HCT116 (cell line): ENCODE measurements at regions not wholly inside any gene's neighbourhood (a gene's known extent, or its start where the extent isn't known, plus 50 kb on each side); places are given as distances from the start of the nearest gene placed in this dataset.

Experiments
- ATAC-seq: fragments of 200-7000 bp; cut with Tn5 transposase; 2 replicates; pipeline ENCODE4 v1.9.1; 2020; ENCODE audit warnings: mild to moderate bottlenecking, moderate library complexity
- BruUV-seq: library from RNA; stranded (reverse); fragments of 400-500 nt; replicated peaks from 2 replicates; lab custom pipeline; 2021; lab: Mats Ljungman, UMichigan
- CTCF ChIA-PET: fragments of 300-600 bp; sonication (Branson Sonifier 250); formaldehyde crosslinking; loops from one replicate; lab custom pipeline; 2021; ENCODE audit warnings: antibody characterized with exemption; lab: Charles Lee
- POLR2A ChIA-PET: fragments of 300-600, 350-600 bp; sonication (Branson Sonifier 250); formaldehyde crosslinking; loops from one replicate; lab custom pipeline; 2021; ENCODE audit warnings: antibody characterized with exemption; lab: Charles Lee
- RAD21 ChIA-PET, 2 experiments: fragments of 300-600 bp; sonication (Branson Sonifier 250); formaldehyde crosslinking; loops; one replicate each; lab custom pipeline; 2023; ENCODE audit warnings: low total read pairs in 2 of 2; ENCODE audit not compliant: uncharacterized antibody in 2 of 2, unreplicated experiment in 2 of 2, low non-redundant PET in 1 of 2; lab: Charles Lee
- DNase-seq: peaks from one replicate; pipeline ENCODE4 v3.0.0-alpha.2; 2010; ENCODE audit warnings: low read depth, low spot score
- H2AFZ ChIP-seq: fragments of 200-600 bp; shearing (Covaris generic), sonication (generic); 2 replicates; pipeline ENCODE4 v1.6.1; 2017; ENCODE audit warnings: low read depth, mixed run types, mixed read lengths, antibody characterized with exemption, low read length; ENCODE audit not compliant: poor library complexity, severe bottlenecking
- H3K27ac ChIP-seq: 2 replicates; pipeline ENCODE4 v1.5.1; 2012; ENCODE audit warnings: low read depth, low read length
- H3K27me3 ChIP-seq: fragments of 200-600 bp; sonication (generic); 2 replicates; pipeline ENCODE4 v1.6.1; 2016; ENCODE audit warnings: mixed run types, low read length, mixed read lengths; ENCODE audit not compliant: insufficient read depth
- H3K36me3 ChIP-seq, 2 experiments: fragments of 200-500 bp in 1 of 2; fragments of 200-600 bp in 1 of 2; sonication (Bioruptor generic) in 1 of 2; sonication (generic) in 1 of 2; 2 replicates each; pipeline versions ENCODE4 v1.5.1 to v1.6.1; 2014 to 2016; ENCODE audit warnings: low read length in 2 of 2, inconsistent platforms in 1 of 2, mixed read lengths in 1 of 2, mixed run types in 1 of 2; ENCODE audit not compliant: insufficient read depth in 2 of 2, control insufficient read depth in 1 of 2
- H3K4me1 ChIP-seq, 2 experiments: fragments of 200-600 bp in 1 of 2; sonication (generic) in 1 of 2; 2 replicates each; pipeline versions ENCODE4 v1.5.1 to v1.6.1; 2012 to 2017; ENCODE audit warnings: low read length in 2 of 2, inconsistent platforms in 1 of 2, mild to moderate bottlenecking in 1 of 2, mixed read lengths in 1 of 2, mixed run types in 1 of 2, moderate library complexity in 1 of 2; ENCODE audit not compliant: insufficient read depth in 2 of 2, control insufficient read depth in 1 of 2
- H3K4me2 ChIP-seq: fragments of 200-600 bp; sonication (generic); 2 replicates; pipeline ENCODE4 v1.6.1; 2017; ENCODE audit warnings: mixed run types, low read length, mixed read lengths
- H3K4me3 ChIP-seq, 2 experiments: fragments of 200-600 bp in 1 of 2; sonication (generic) in 1 of 2; replicated peaks in 1 of 2; 2 replicates each; pipeline ENCODE4 v1.5.1; 2011 to 2016; ENCODE audit warnings: low read length in 2 of 2, control low read depth in 1 of 2, low read depth in 1 of 2, mild to moderate bottlenecking in 1 of 2, mixed read lengths in 1 of 2, mixed run types in 1 of 2
- H3K79me2 ChIP-seq: fragments of 200-600 bp; sonication (generic); 2 replicates; pipeline ENCODE4 v1.6.1; 2017; ENCODE audit warnings: mild to moderate bottlenecking, mixed run types, low read length, moderate library complexity, mixed read lengths; ENCODE audit not compliant: insufficient read depth
- H3K9ac ChIP-seq: fragments of 200-600 bp; sonication (generic); 2 replicates; pipeline ENCODE4 v1.6.1; 2016; ENCODE audit warnings: low read length, mixed read lengths
- H3K9me2 ChIP-seq: fragments of 200-600 bp; sonication (generic), shearing (Covaris generic); 2 replicates; pipeline ENCODE4 v1.6.1; 2017; ENCODE audit warnings: mixed run types, mild to moderate bottlenecking, moderate library complexity; ENCODE audit not compliant: insufficient read depth
- H3K9me3 ChIP-seq, 2 experiments: fragments of 200-500 bp in 1 of 2; fragments of 200-600 bp in 1 of 2; sonication (Bioruptor generic) in 1 of 2; sonication (generic) in 1 of 2; 2 replicates each; pipeline ENCODE4 v1.6.1; 2014 to 2017; ENCODE audit warnings: low read length in 2 of 2, mixed read lengths in 2 of 2, inconsistent platforms in 1 of 2, low read depth in 1 of 2, mild to moderate bottlenecking in 1 of 2, mixed run types in 1 of 2, moderate library complexity in 1 of 2; ENCODE audit not compliant: control insufficient read depth in 1 of 2, insufficient read depth in 1 of 2
- H4K20me1 ChIP-seq: fragments of 200-600 bp; sonication (generic), shearing (Covaris generic); 2 replicates; pipeline ENCODE4 v1.6.1; 2017; ENCODE audit warnings: mixed run types, mild to moderate bottlenecking, moderate library complexity; ENCODE audit not compliant: insufficient read depth
- EGR1 ChIP-seq: IDR thresholded peaks from 2 replicates; pipeline ENCODE4 v1.6.1; 2012; ENCODE audit warnings: low read depth
- ELF1 ChIP-seq: IDR thresholded peaks from 2 replicates; pipeline ENCODE4 v1.6.1; 2012; ENCODE audit warnings: low read depth, borderline replicate concordance
- EZH2 ChIP-seq: fragments of 200-600 bp; sonication (generic); IDR thresholded peaks from 2 replicates; pipeline ENCODE4 v1.6.1; 2017; ENCODE audit warnings: antibody characterized with exemption, mixed run types
- EZH2phosphoT487 ChIP-seq: fragments of 200-600 bp; IDR thresholded peaks from 2 replicates; pipeline ENCODE4 v1.6.1; 2018; ENCODE audit warnings: antibody characterized with exemption, borderline replicate concordance
- FOSL1 ChIP-seq: IDR thresholded peaks from 2 replicates; pipeline ENCODE4 v1.6.1; 2012; ENCODE audit warnings: low read depth
- JUND ChIP-seq: IDR thresholded peaks from 2 replicates; pipeline ENCODE4 v1.6.1; 2012
- POLR2A ChIP-seq: IDR thresholded peaks from 2 replicates; pipeline ENCODE4 v1.7.0; 2011; ENCODE audit warnings: borderline replicate concordance; ENCODE audit not compliant: insufficient read depth, insufficient read length; ENCODE audit errors: extremely low read depth
- SIN3A ChIP-seq: IDR thresholded peaks from 2 replicates; pipeline ENCODE4 v1.6.1; 2012; ENCODE audit warnings: low read depth
- TCF7L2 ChIP-seq: IDR thresholded peaks from 2 replicates; pipeline ENCODE4 v1.7.0; 2011; ENCODE audit warnings: borderline replicate concordance, inconsistent platforms; ENCODE audit not compliant: insufficient read depth, insufficient read length; ENCODE audit errors: extremely low read depth
- ZFX ChIP-seq: fragments of 450-650 bp; IDR thresholded peaks from 2 replicates; pipeline ENCODE4 v1.6.1; 2017
- intact Hi-C: fragments of 100-400 bp; cut with micrococcal nuclease; formaldehyde crosslinking; loops from 2 replicates; pipeline ENCODE4 v1.10.0; 2022
- TF ChIP-seq, protein P1 (sequence below), 3 experiments: fragments of 200-600 bp in 1 of 3; sonication (generic) in 1 of 3; IDR thresholded peaks in 2 of 3; conservative IDR thresholded peaks in 1 of 3; 2 replicates each; pipeline ENCODE4 v1.5.1; 2012 to 2017; ENCODE audit warnings: low read depth in 2 of 3, low read length in 2 of 3, antibody characterized with exemption in 1 of 3, borderline replicate concordance in 1 of 3, control low read depth in 1 of 3, mild to moderate bottlenecking in 1 of 3, mixed read lengths in 1 of 3, mixed run types in 1 of 3, moderate library complexity in 1 of 3; ENCODE audit not compliant: insufficient read depth in 1 of 3

DNA sequence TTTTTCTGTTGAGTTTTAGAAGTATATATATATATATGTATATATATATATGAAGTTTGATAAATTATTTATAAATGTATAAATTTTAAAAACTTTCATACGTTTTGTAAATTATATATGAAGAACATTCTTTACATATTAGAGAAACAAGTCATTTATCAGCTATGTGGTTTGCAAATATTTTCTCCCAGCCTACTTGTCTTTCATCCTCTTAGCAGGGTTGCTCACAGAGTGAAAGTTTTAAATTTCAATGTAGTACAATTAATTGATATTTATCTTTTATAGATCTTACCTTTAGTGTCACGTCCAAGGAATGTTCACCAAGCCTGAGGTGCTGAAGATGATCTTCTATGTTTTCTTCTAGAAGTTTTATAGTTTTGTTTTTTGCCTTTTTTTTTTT, 78.3 kb upstream of the HS6ST1 start:
- Histone ChIP-seq H3K27ac (no peak overlapping the region), H3K4me1 (no peaks in the 10 kb centered on the region), H3K27me3 (0 out of 2 replicates have a peak, but pooled peaks cover 3% of the 10 kb centered on the region), H3K36me3 (no peaks in the 10 kb centered on the region), H3K9me2 (no peaks in the 10 kb centered on the region), H3K9ac (no peak overlapping the region), H3K4me2 (no peak overlapping the region), H3K4me3 (no peak overlapping the region), H2AFZ (no peak overlapping the region), H3K9me3 (no peaks in the 10 kb centered on the region), H4K20me1 (no peaks in the 10 kb centered on the region), H3K79me2 (no peaks in the 10 kb centered on the region)
- DNase-seq (no peak), ATAC-seq (no peak)
- RAD21 ChIA-PET: no interaction called here
- no peak for TF ChIP-seq TCF7L2
- no peak for TF ChIP-seq JUND
- no peak for TF ChIP-seq ELF1
- TF ChIP-seq EZH2: no peak
- no peak for TF ChIP-seq POLR2A
- TF ChIP-seq SIN3A: no peak
- TF ChIP-seq EGR1: no peak
- TF ChIP-seq, protein P1, sequence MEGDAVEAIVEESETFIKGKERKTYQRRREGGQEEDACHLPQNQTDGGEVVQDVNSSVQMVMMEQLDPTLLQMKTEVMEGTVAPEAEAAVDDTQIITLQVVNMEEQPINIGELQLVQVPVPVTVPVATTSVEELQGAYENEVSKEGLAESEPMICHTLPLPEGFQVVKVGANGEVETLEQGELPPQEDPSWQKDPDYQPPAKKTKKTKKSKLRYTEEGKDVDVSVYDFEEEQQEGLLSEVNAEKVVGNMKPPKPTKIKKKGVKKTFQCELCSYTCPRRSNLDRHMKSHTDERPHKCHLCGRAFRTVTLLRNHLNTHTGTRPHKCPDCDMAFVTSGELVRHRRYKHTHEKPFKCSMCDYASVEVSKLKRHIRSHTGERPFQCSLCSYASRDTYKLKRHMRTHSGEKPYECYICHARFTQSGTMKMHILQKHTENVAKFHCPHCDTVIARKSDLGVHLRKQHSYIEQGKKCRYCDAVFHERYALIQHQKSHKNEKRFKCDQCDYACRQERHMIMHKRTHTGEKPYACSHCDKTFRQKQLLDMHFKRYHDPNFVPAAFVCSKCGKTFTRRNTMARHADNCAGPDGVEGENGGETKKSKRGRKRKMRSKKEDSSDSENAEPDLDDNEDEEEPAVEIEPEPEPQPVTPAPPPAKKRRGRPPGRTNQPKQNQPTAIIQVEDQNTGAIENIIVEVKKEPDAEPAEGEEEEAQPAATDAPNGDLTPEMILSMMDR (IDR thresholded peaks at IDR 0.05 in 2 of 3, conservative IDR thresholded peaks at IDR 0.05 in 1 of 3; ENCODE audit: borderline replicate concordance in 1 of 3, insufficient read depth in 1 of 3, low read depth in 2 of 3, low read length in 2 of 3): no peak
- no peak for TF ChIP-seq EZH2phosphoT487
- TF ChIP-seq FOSL1: no peak
- TF ChIP-seq ZFX: no peak
- CTCF ChIA-PET: interaction anchor here (1.2 kb wide), 1 partner anchor 9 kb away, joined by 3 read pairs; no protein-coding TSS in a partner anchor
- no TSS peak for BruUV-seq
- intact Hi-C loops: no loop called here
- POLR2A ChIA-PET: no interaction called here
